GM18508 (cell line): ENCODE measurements at regions not wholly inside any gene's neighbourhood (a gene's known extent, or its start where the extent isn't known, plus 50 kb on each side); places are given as distances from the start of the nearest gene placed in this dataset.

Source experiments
- ATAC-seq: cut with Tn5 transposase; IDR thresholded peaks from one replicate; pipeline ENCODE4 v1.9.1; 2021; ENCODE audit warnings: moderate number of reproducible peaks; ENCODE audit not compliant: insufficient read depth, unreplicated experiment

DNA sequence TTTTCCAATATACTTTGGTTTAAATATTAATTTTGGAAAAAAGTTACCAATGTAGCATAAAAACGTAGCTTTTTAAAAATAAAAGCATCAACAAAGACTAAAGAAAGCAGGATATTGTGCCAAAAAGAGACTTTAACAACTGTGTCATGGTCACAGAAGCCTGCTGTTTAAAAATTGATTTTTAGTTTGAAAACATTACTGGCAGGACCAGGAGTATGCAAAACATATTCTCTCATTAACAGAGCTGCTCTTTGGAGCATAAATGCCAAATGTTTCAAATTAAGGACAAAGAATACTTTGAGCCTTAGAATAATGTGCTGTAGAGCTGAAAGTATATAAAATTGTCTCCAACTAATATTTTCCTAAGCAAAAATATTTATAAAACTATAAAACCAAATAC is 279.0 kb downstream of the ARAP2 start:
- peak; percentile 51 for ATAC-seq

DNA sequence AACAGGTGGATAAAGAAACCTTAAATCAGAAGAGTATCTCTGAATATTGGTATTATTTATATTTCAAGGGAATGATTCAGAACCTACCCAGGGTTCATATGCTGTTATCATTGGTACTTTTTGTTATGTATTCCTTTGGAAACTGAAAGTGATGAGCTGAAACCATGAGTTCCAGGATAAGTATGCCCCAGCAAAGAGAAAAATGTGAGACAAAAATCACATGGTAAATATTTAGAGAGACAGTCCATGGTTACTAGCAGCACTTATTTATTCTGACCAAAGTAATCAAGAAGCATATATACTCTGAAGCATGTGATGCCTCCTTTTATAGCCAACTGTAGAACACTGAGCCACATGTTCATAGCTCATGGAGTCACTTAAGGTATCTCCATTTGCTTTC is 277.7 kb downstream of the ARAP2 start:
- ATAC-seq = peak; percentile 36

- peak; percentile 67 for ATAC-seq
Measured at GRCh38 chr4:35970366-35970960, 273.9 kb downstream of the ARAP2 start.

DNA sequence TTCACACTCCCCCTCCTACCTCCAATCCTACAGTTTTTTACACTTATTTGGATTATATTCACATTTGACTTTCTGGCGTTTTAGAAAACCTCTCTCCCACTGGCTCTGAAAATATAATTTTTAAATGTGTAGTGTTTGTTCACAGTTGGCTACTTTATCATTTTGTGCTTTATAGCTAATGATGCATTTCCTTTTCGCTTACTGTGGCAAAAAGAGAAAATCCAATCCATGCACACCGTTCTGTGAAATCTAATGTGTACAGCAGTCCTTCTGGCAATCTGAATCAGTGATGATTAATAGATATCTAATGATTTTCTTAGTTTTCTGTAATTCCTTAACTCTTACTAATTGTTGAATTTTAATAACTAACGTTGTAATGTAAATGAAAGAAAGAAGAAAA is 271.5 kb downstream of the ARAP2 start:
- ATAC-seq = no peak

GRCh38 chr4:35975617-35976355 is 268.5 kb downstream of the ARAP2 start:
- ATAC-seq = peak; percentile 69

DNA sequence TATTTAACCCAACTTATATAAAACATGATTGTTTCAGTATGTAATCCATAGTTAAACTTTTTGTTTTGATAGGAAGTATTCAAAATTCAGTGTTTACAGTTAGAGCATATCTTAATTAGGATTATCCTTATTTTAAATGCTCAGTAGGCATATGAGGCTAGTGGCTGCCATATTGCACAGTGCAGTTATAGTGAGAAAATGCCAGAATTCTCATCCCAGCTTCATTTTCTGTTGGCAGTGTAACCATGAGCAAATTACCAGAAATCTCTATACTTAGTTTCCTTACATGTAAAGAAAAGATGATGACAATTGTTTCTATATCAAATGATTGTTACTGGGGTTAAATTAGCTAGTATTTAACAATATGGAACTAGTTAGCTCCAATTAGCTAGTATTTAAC is 265.8 kb downstream of the ARAP2 start:
- no peak for ATAC-seq

- ATAC-seq = no peak
Measured at GRCh38 chr4:35982318-35982717, 262.0 kb downstream of the ARAP2 start.

DNA sequence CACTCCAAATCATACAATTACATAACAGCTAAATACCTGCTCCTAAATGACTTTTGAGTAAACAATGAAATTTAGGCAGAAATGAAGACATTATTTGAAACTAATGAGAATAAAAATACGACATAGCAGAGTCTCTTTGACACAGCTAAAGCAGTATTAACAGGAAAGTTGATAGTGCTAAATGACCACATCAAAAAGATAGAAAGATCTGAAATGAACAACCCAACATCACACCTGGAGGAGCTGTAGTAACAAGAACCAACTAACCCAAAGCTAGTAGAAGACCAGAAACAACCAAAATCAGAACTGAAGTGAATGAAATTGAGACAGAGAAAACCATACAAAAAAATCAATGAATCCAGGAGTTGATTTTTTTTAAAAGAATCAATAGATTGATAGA is 257.8 kb downstream of the ARAP2 start:
- no peak for ATAC-seq

DNA sequence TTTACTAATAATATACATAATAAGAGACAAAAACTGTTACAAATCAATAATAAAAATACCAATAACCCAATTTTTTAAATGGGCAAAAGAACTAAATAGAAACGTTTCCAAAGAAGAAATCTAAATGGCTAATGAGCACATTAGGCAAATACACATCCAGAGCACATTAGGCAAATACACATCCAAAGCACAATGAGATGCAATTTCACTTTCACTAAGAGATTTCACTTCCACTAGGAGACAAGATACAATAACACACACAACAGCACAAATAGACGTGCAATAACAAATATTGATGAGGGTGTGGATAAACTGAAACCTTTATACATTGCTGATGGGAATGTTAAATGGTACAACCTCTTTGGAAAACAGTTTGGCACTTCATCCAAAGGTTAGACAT is 250.7 kb downstream of the ARAP2 start:
- ATAC-seq = no peak

GRCh38 chr4:36000941-36001557 is 243.3 kb downstream of the ARAP2 start:
- no peak for ATAC-seq

GRCh38 chr4:36003051-36003450 is 241.3 kb downstream of the ARAP2 start:
- no peak for ATAC-seq

GRCh38 chr4:36004204-36004851 is 240.0 kb downstream of the ARAP2 start:
- ATAC-seq = no peak

DNA sequence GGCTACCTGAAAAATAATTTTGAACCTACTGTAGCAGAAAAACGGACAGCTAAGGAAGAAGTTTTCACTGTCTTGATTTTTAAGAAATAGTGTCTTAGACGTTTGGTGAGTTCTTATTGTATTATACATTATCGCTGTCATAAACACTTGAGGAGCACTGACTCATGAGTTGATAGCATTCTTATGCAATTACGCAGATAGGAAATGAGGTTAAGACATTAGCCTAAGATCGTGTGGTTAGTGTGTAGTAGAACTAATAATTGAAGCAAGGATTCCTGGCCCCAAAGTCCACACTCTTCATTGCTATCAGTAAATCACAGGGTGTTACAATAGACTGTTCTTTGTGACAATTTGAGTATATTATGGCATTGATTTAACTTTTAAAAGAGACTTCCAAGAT is 238.1 kb downstream of the ARAP2 start:
- no peak for ATAC-seq

GRCh38 chr4:36010397-36010929 is 233.9 kb downstream of the ARAP2 start:
- ATAC-seq = no peak

GRCh38 chr4:36011381-36011780 is 232.9 kb downstream of the ARAP2 start:
- ATAC-seq = no peak

DNA sequence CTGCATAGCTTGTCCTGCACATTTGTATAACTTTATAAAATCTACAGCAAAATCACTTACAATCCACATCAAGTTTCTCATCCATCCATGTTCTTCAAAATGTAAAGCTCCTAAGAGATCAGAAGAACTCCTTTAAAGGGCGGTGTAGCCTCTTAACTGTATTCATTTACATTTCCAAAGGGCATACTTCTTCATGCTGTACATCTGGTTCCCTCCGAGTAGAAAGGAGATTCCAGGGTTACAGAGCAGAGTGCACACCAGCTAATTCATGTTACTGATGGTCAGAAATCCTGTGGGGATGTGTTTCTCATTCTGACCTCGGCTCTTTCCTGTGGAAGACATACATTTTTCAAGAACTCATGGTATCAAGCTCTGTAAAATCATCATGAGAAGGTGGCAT is 231.8 kb downstream of the ARAP2 start:
- ATAC-seq = no peak

DNA sequence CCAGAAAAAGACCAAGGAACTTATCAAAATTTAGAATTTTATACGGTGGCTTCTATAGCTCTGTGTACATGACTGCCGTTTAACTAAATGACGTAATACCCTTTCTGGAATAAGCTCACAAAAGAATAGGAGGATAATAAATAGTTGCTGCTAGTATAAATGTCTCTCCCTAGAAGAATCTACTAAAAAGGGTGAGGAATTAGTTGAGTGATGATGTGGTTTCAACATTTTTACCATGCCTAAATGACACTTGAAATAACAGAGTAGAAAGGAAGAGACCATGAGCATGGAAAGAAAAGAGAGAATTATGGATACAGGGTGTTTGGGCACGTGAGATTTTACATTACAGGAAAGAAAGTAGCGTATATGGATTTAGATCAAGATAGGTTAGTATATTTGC is 231.1 kb downstream of the ARAP2 start:
- no peak for ATAC-seq
